SK-N-SH treated with all-trans-retinoic acid at 6 μM for 48 hours (cell line): ENCODE measurements at regions not wholly inside any gene's neighbourhood (a gene's known extent, or its start where the extent isn't known, plus 50 kb on each side); places are given as distances from the start of the nearest gene placed in this dataset.

Experiments
- OSR1 ChIP-seq: fragments of 250-450 bp; sonication (Bioruptor Pico); IDR thresholded peaks from 2 replicates; pipeline ENCODE4 v1.8.0; 2022; ENCODE audit warnings: moderate library complexity, mild to moderate bottlenecking, inconsistent platforms
- PPARA ChIP-seq: fragments of 250-450 bp; sonication (Bioruptor Pico); IDR thresholded peaks from 2 replicates; pipeline ENCODE4 v1.5.0; 2020; ENCODE audit warnings: mild to moderate bottlenecking, borderline replicate concordance
- RARB ChIP-seq: fragments of 250-450 bp; sonication (Bioruptor Pico); IDR thresholded peaks from 2 replicates; pipeline ENCODE4 v1.8.0; 2021; ENCODE audit warnings: mild to moderate bottlenecking, moderate library complexity
- TOX ChIP-seq: fragments of 250-450 bp; sonication (Bioruptor Pico); IDR thresholded peaks from 2 replicates; pipeline ENCODE4 v1.8.0; 2021; ENCODE audit warnings: mild to moderate bottlenecking, moderate library complexity, borderline replicate concordance
- ZFP30 ChIP-seq: fragments of 450-650 bp; formaldehyde crosslinking; IDR thresholded peaks from 2 replicates; pipeline ENCODE4 v1.5.0; 2022; ENCODE audit warnings: mild to moderate bottlenecking, moderate library complexity
- ZNF565 ChIP-seq: fragments of 450-650 bp; formaldehyde crosslinking; conservative IDR thresholded peaks from 2 replicates; pipeline ENCODE4 v1.5.0; 2020; ENCODE audit warnings: low read depth, mild to moderate bottlenecking, moderate library complexity
- ZNF70 ChIP-seq: fragments of 450-650 bp; formaldehyde crosslinking; IDR thresholded peaks from 2 replicates; pipeline ENCODE4 v1.5.0; 2020; ENCODE audit warnings: mild to moderate bottlenecking, moderate library complexity
- ZNF8 ChIP-seq: fragments of 450-650 bp; formaldehyde crosslinking; IDR thresholded peaks from 2 replicates; pipeline ENCODE4 v1.5.0; 2020; ENCODE audit warnings: mild to moderate bottlenecking, moderate library complexity
- TF ChIP-seq, protein P1 (sequence below): fragments of 250-450 bp; sonication (Bioruptor Pico); IDR thresholded peaks from 2 replicates; pipeline ENCODE4 v1.8.0; 2020; ENCODE audit warnings: mild to moderate bottlenecking, moderate library complexity, borderline replicate concordance

DNA sequence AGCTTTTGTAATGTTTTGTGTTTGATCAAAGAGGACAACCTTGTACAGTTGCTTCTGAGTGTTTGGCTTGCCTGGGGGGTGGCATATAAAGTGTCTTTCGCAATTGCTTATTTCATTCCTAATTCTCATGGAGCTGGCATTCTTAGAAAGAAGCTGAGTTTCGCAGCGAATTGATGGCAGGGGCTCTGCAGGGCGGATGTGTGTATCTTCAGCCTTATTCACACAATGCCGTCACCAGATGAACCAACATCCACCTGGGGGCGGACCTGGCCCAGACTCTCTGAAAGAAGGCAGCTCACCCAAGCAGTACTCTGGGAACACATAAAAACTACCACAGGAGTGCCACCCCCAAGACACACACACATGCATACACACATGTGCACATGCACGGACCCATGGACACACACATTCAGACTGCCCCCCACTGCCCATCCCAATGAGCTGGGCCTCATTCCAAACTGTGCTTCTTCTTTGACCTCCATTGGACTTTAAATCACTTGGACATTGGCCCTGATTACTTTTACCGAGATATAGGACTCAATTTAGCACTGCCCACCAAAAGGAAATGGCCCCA is 55.4 kb upstream of the FOXQ1 start:
- no peak for TF ChIP-seq PPARA (CRISPR knock-in tag)
- TF ChIP-seq, protein P1, sequence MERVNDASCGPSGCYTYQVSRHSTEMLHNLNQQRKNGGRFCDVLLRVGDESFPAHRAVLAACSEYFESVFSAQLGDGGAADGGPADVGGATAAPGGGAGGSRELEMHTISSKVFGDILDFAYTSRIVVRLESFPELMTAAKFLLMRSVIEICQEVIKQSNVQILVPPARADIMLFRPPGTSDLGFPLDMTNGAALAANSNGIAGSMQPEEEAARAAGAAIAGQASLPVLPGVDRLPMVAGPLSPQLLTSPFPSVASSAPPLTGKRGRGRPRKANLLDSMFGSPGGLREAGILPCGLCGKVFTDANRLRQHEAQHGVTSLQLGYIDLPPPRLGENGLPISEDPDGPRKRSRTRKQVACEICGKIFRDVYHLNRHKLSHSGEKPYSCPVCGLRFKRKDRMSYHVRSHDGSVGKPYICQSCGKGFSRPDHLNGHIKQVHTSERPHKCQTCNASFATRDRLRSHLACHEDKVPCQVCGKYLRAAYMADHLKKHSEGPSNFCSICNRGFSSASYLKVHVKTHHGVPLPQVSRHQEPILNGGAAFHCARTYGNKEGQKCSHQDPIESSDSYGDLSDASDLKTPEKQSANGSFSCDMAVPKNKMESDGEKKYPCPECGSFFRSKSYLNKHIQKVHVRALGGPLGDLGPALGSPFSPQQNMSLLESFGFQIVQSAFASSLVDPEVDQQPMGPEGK: no peak
- no peak for TF ChIP-seq TOX (CRISPR knock-in tag)
- TF ChIP-seq OSR1 (CRISPR knock-in tag): no peak
- no peak for TF ChIP-seq RARB (CRISPR knock-in tag)
- no peak for TF ChIP-seq ZNF70 (CRISPR knock-in tag)
- TF ChIP-seq ZNF565 (CRISPR knock-in tag): no peak
- no peak for TF ChIP-seq ZFP30
- no peak for TF ChIP-seq ZNF8 (CRISPR knock-in tag)
